ENCODE measurements at regions not wholly inside any gene's neighbourhood (a gene's known extent, or its start where the extent isn't known, plus 50 kb on each side); places are given as distances from the start of the nearest gene placed in this dataset.

DNA sequence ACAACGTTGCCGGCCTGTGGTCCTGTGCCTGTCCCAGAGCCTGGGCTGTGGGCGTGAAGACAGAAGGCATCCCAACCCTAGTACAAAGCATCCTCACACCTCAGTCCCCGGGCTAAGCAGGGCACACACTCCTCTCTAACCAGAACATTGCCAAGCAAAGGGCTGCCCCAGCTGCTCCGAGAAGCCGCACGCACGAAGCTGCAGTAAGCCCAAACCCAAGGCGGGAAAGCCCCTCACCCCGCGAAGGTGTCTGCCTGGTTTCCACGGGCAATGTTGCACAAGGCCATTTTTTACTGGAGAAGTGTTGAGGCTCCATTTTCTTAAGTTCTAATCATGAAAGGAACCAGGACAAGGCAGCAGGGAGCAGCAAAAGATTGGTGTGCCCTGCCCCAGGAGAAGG lies 519.0 kb downstream of the NPHP4 start:
- no peaks in the 10 kb centered on the region for H3K79me2 ChIP-seq (ENCODE audit: control insufficient read depth, insufficient read depth, low read length)
- no peaks in the 10 kb centered on the region for H3K27me3 ChIP-seq (replicated peaks in 1 of 2; ENCODE audit: control insufficient read depth in 2 of 2, insufficient read depth in 2 of 2, low read length in 1 of 2)
- no peak for ATAC-seq
- CTCF ChIA-PET: no interaction called here
- BruUV-seq (replicated peaks): no TSS peak
- H3K4me2 ChIP-seq (ENCODE audit: control insufficient read depth, insufficient read depth): no peak overlapping the region
- 61% methylated on average over 12 of the region's 12 CpGs for WGBS (ENCODE audit: insufficient coverage, insufficient replicate concordance, low lambda C conversion rate, missing lambda C conversion rate)
- DNase-seq (ENCODE audit: low read depth, low spot score): no peak
- no peak overlapping the region for H3K27ac ChIP-seq (ENCODE audit: control insufficient read depth, insufficient read depth)
- in situ Hi-C loops (cut with MboI) (no loop called here), intact Hi-C loops (cut with micrococcal nuclease; ENCODE audit: unreplicated experiment) (no loop called here)
- SMC1A ChIA-PET (ENCODE audit: uncharacterized antibody, unreplicated experiment): no interaction called here
- RAD21 ChIA-PET (ENCODE audit: unreplicated experiment): no interaction called here
- no peak overlapping the region for H2AFZ ChIP-seq (ENCODE audit: control insufficient read depth, low read depth, low read length)
- no peak for FAIRE-seq
- POLR2A ChIA-PET: no interaction called here
- no peaks in the 10 kb centered on the region for H3K9me3 ChIP-seq (replicated peaks; ENCODE audit: control insufficient read depth, insufficient read depth, low read length)
- no peak overlapping the region for H3K4me3 ChIP-seq
- TF ChIP-seq HDAC2 (IDR thresholded peaks at IDR 0.05) (no peak), MYC (IDR thresholded peaks at IDR 0.05; ENCODE audit: insufficient read depth, insufficient read length, insufficient replicate concordance, low read length, severe bottlenecking) (no peak), POLR2A (IDR thresholded peaks at IDR 0.05; ENCODE audit: low read depth, low read length) (no peak), KDM1A (IDR thresholded peaks at IDR 0.05; ENCODE audit: borderline replicate concordance) (no peak), STAT1 (conservative IDR thresholded peaks at IDR 0.05) (no peak), JUNB (IDR thresholded peaks at IDR 0.05) (no peak), CHD4 (IDR thresholded peaks at IDR 0.05) (no peak), ZNF622 (IDR thresholded peaks at IDR 0.05) (no peak), NFIC (IDR thresholded peaks at IDR 0.05; ENCODE audit: low read depth, low read length) (no peak), EZH2 (IDR thresholded peaks at IDR 0.05; ENCODE audit: borderline replicate concordance, control insufficient read depth, low read depth, low read length) (no peak), SMAD5 (IDR thresholded peaks at IDR 0.05; ENCODE audit: low read depth) (no peak)
- TF ChIP-seq, protein P1, sequence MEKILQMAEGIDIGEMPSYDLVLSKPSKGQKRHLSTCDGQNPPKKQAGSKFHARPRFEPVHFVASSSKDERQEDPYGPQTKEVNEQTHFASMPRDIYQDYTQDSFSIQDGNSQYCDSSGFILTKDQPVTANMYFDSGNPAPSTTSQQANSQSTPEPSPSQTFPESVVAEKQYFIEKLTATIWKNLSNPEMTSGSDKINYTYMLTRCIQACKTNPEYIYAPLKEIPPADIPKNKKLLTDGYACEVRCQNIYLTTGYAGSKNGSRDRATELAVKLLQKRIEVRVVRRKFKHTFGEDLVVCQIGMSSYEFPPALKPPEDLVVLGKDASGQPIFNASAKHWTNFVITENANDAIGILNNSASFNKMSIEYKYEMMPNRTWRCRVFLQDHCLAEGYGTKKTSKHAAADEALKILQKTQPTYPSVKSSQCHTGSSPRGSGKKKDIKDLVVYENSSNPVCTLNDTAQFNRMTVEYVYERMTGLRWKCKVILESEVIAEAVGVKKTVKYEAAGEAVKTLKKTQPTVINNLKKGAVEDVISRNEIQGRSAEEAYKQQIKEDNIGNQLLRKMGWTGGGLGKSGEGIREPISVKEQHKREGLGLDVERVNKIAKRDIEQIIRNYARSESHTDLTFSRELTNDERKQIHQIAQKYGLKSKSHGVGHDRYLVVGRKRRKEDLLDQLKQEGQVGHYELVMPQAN (conservative IDR thresholded peaks at IDR 0.05): no peak
- TF ChIP-seq, protein P2, sequence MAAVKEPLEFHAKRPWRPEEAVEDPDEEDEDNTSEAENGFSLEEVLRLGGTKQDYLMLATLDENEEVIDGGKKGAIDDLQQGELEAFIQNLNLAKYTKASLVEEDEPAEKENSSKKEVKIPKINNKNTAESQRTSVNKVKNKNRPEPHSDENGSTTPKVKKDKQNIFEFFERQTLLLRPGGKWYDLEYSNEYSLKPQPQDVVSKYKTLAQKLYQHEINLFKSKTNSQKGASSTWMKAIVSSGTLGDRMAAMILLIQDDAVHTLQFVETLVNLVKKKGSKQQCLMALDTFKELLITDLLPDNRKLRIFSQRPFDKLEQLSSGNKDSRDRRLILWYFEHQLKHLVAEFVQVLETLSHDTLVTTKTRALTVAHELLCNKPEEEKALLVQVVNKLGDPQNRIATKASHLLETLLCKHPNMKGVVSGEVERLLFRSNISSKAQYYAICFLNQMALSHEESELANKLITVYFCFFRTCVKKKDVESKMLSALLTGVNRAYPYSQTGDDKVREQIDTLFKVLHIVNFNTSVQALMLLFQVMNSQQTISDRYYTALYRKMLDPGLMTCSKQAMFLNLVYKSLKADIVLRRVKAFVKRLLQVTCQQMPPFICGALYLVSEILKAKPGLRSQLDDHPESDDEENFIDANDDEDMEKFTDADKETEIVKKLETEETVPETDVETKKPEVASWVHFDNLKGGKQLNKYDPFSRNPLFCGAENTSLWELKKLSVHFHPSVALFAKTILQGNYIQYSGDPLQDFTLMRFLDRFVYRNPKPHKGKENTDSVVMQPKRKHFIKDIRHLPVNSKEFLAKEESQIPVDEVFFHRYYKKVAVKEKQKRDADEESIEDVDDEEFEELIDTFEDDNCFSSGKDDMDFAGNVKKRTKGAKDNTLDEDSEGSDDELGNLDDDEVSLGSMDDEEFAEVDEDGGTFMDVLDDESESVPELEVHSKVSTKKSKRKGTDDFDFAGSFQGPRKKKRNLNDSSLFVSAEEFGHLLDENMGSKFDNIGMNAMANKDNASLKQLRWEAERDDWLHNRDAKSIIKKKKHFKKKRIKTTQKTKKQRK (IDR thresholded peaks at IDR 0.05; ENCODE audit: low read depth, low read length): no peak
- no peaks in the 10 kb centered on the region for H4K20me1 ChIP-seq (ENCODE audit: control insufficient read depth, insufficient read depth)
- no peaks in the 10 kb centered on the region for H3K36me3 ChIP-seq (ENCODE audit: control insufficient read depth in 2 of 2, insufficient read depth in 2 of 2, low read length in 1 of 2)
- no peaks in the 10 kb centered on the region for H3K4me1 ChIP-seq (ENCODE audit: control insufficient read depth, insufficient read depth, low read length)
- H3K9ac ChIP-seq (ENCODE audit: control insufficient read depth, insufficient read depth, low read length): no peak overlapping the region
